GM20000 (cell line): ENCODE measurements at regions not wholly inside any gene's neighbourhood (a gene's known extent, or its start where the extent isn't known, plus 50 kb on each side); places are given as distances from the start of the nearest gene placed in this dataset.

ENCODE experiments used
- DNase-seq: peaks from one replicate; pipeline ENCODE4 v3.0.0; 2012; ENCODE audit warnings: low spot score
- TF ChIP-seq, protein P1 (sequence below): IDR thresholded peaks from 2 replicates; pipeline ENCODE4 v1.5.1; 2012; ENCODE audit warnings: mild to moderate bottlenecking, control low read depth; ENCODE audit errors: extremely low read depth, missing control alignments

DNA sequence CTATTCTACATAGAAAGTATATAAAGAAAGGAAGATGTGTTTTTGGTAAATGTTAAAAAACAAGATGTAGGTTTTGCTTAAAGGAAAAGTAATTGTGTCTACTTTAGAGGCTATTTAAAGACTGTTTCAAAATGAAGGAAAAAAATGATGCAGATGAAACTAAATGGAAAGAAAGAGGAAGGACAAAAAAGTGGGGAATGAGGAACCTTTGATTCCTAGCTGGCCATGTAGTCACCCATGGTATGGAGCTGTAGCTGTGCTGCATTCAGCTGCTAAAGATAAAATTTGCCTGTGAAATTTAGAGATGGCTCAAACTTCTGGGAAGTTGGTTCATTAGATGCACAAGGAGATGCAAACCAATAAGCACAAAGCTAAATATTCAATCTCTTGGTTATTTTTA is 86.8 kb upstream of the SERBP1 start:
- TF ChIP-seq, protein P1, sequence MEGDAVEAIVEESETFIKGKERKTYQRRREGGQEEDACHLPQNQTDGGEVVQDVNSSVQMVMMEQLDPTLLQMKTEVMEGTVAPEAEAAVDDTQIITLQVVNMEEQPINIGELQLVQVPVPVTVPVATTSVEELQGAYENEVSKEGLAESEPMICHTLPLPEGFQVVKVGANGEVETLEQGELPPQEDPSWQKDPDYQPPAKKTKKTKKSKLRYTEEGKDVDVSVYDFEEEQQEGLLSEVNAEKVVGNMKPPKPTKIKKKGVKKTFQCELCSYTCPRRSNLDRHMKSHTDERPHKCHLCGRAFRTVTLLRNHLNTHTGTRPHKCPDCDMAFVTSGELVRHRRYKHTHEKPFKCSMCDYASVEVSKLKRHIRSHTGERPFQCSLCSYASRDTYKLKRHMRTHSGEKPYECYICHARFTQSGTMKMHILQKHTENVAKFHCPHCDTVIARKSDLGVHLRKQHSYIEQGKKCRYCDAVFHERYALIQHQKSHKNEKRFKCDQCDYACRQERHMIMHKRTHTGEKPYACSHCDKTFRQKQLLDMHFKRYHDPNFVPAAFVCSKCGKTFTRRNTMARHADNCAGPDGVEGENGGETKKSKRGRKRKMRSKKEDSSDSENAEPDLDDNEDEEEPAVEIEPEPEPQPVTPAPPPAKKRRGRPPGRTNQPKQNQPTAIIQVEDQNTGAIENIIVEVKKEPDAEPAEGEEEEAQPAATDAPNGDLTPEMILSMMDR = no peak
- DNase-seq = no peak

DNA sequence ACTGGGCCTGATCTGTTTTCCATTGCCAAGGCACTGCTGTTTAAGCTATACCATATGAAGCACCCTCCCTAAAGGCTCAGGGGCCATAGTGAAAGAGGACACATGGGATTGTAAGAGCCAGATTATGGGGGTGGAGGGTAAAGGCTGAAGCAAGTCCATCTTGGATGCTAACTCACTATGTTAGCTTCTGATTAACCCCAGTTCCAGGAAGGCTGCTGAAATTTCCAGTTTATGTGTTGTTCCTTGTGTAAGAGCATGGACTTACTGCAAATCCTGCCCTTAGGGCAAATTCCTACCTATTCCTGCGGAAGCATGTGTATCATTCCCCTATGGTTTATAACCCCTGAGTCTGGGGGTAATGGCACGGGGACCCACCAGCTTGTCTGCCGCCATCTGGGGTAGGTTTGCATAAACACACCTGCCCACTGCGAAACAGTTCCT is 91.8 kb upstream of the SERBP1 start:
- TF ChIP-seq, protein P1 = no peak

DNA sequence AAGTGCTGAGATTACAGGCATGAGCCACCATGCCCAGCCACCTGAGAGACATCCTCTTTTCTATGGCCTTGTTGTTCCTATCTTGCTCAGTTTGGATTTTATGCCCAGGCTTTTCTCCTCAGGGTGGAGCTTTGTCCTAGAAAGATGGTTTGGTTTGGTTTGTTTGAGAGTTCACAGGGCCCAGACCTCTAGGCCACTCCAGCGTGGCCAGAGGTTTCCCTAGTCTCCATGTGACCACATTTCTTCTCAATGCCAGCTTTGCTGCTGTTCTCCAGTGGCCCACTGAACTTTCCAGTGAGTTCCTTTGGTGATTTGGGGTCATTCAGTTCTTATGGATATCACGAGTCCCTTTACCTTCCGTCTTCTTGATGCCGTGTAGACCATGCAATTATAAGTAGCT is 92.6 kb upstream of the SERBP1 start:
- no peak for DNase-seq
- TF ChIP-seq, protein P1 = no peak

More for the DNA sequence above, 91.8 kb upstream of the SERBP1 start:
- DNase-seq = no peak

DNA sequence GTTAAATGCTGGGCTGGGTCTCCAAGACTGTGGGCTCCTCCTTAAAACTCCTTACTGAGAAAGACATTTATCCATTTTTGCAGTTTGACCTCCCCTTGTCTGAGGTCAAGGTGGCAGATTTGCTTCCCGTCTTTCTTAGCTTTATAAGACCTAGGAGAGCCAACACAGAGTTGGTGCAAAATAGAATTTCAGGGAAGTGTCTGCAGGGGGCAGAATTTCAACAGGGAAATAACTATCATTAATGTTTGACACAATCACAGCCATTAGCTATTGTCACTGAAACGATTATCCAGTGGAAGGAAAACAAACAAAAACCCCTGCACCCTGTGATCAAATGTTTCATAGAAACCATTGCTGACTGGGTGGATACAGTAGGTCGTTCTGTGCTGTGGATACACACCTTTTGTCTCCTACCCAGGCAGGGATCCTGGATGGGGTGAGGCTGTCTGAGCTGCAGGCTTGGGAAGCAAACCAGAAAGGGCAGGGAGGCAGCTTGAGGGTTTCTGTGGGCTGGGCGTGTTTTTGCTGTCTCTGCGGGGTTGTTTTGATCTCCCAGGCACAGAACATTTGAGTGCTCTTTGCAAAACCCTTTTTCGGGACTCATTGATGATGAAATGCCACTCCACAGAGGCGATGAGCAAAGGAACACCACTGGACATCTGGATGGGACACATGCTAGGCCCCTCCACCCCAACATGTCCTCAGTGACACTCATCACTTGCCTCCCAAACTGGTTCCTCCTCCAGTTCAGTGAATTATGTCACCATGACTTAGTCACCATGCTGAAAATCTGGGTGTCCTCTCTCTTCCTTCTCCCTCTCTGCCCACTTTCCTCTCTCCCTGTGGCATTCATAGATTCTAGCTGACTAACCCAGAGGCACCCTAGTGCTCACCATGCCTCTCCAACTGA is 94.2 kb upstream of the SERBP1 start:
- no peak for DNase-seq

DNA sequence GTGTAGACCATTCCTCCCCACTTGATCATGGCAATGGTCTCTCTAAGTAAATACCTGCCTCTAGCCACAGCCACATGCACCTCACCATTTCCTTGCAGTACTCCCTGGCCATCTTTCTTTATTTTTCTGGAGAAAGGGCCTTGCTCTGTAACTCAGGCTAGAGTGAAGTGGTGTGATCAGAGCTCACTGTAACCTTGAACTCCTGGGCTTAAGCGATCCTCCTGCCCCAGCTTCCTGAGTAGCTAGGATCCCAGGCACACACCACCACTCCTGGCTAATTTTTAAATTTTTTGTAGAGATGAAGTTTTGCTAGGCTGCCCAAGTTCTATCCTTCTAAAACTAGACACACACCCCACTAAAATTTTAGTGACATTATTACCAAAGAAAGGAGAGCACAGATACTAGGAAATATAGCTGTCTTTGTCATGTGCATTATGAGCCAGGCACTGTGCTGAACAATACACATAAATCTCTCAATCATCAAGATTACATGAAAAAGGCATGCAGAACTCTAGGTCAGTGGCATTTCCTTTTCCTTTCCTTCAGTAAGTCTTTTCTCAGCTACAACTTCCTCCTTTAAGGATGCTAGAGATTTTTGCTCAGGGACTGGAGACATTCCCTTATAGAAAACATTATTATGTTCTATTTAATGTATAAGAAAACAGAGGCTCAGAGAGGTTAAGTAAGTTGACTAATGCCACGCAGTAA is 95.0 kb upstream of the SERBP1 start:
- TF ChIP-seq, protein P1 = no peak

More for the DNA sequence above, 94.2 kb upstream of the SERBP1 start:
- TF ChIP-seq, protein P1 = no peak

DNA sequence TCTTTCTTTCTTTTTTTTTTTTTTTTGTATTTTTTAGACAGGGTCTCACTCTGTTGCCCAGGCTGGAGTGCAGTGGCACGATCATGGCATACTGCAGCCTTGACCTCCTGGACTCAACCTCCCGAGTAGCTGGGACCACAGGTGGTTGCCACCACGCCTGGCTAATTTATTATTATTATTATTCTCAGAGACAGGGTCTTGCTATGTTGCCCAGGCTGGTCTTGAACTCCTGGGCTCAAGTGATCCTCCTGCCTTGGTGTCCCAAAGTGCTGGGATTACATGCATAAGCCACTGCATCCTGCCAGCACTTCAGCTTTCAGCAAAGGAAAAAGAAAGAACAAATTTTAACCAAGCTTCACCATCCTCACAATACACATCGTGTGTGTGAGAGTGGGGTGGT is 97.9 kb upstream of the SERBP1 start:
- TF ChIP-seq, protein P1 = no peak
- no peak for DNase-seq

More for the DNA sequence above, 95.0 kb upstream of the SERBP1 start:
- no peak for DNase-seq

DNA sequence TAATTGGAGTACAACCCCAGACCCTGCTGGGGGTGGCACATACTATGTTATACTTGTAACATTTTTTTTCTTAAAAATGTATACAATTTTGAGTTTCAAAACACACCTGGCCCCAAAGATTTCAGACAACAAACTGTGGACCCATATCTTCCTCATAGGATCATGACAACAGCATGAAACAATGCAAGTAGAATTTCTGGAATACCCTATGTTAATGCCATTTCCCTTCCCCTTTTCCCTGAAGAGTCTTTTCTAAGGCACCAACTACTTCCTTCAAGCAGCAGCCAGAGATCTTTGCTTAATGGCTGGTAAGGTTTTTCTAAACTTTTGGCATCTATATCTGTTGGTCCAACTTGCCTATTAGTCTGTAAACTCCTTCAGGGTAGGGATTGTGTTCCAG is 99.9 kb upstream of the SERBP1 start:
- TF ChIP-seq, protein P1 = no peak
- DNase-seq = no peak
